ENCODE measurements at regions not wholly inside any gene's neighbourhood (a gene's known extent, or its start where the extent isn't known, plus 50 kb on each side); places are given as distances from the start of the nearest gene placed in this dataset.

- Histone ChIP-seq H3K9me3 (ENCODE audit: insufficient read depth, low read depth, low read length) (no peaks in the 10 kb centered on the region), H3K9ac (ENCODE audit: low read depth, low read length) (no peak overlapping the region), H3K27ac (ENCODE audit: low read length) (no peak overlapping the region), H3K27me3 (ENCODE audit: insufficient read depth, low read length) (no peaks in the 10 kb centered on the region), H3K4me1 (ENCODE audit: insufficient read depth, low read length) (no peaks in the 10 kb centered on the region), H3K36me3 (ENCODE audit: insufficient read depth, low read depth, low read length) (no peaks in the 10 kb centered on the region), H3K4me3 (ENCODE audit: low read length) (no peak overlapping the region)
Observed at GRCh38 chr20:22814471-22815205, 220.5 kb upstream of the SSTR4 start.

- Histone ChIP-seq H3K9me3 (ENCODE audit: insufficient read depth, low read depth, low read length) (no peaks in the 10 kb centered on the region), H3K4me3 (ENCODE audit: low read length) (no peak overlapping the region), H3K27ac (ENCODE audit: low read length) (no peak overlapping the region), H3K9ac (ENCODE audit: low read depth, low read length) (no peak overlapping the region), H3K4me1 (ENCODE audit: insufficient read depth, low read length) (no peaks in the 10 kb centered on the region), H3K27me3 (ENCODE audit: insufficient read depth, low read length) (no peaks in the 10 kb centered on the region), H3K36me3 (ENCODE audit: insufficient read depth, low read depth, low read length) (no peaks in the 10 kb centered on the region)
Observed at GRCh38 chr20:22815206-22815551, 219.9 kb upstream of the SSTR4 start.

GRCh38 chr20:22815603-22816315 is 219.4 kb upstream of the SSTR4 start:
- Histone ChIP-seq H3K4me3 (ENCODE audit: low read length) (no peak overlapping the region), H3K9ac (ENCODE audit: low read depth, low read length) (no peak overlapping the region), H3K36me3 (ENCODE audit: insufficient read depth, low read depth, low read length) (no peaks in the 10 kb centered on the region), H3K9me3 (ENCODE audit: insufficient read depth, low read depth, low read length) (no peaks in the 10 kb centered on the region), H3K27me3 (ENCODE audit: insufficient read depth, low read length) (no peaks in the 10 kb centered on the region), H3K27ac (ENCODE audit: low read length) (no peak overlapping the region), H3K4me1 (ENCODE audit: insufficient read depth, low read length) (no peaks in the 10 kb centered on the region)

- Histone ChIP-seq H3K27me3 (ENCODE audit: insufficient read depth, low read length) (no peaks in the 10 kb centered on the region), H3K4me3 (ENCODE audit: low read length) (no peak overlapping the region), H3K9ac (ENCODE audit: low read depth, low read length) (no peak overlapping the region), H3K9me3 (ENCODE audit: insufficient read depth, low read depth, low read length) (no peaks in the 10 kb centered on the region), H3K36me3 (ENCODE audit: insufficient read depth, low read depth, low read length) (no peaks in the 10 kb centered on the region), H3K4me1 (ENCODE audit: insufficient read depth, low read length) (no peaks in the 10 kb centered on the region), H3K27ac (ENCODE audit: low read length) (no peak overlapping the region)
Observed at GRCh38 chr20:22818636-22819035, 216.5 kb upstream of the SSTR4 start.

GRCh38 chr20:22819112-22819511 is 216.0 kb upstream of the SSTR4 start:
- no peak overlapping the region for H3K27ac ChIP-seq (ENCODE audit: low read length)
- H3K9me3 ChIP-seq (ENCODE audit: insufficient read depth, low read depth, low read length), result no peaks in the 10 kb centered on the region
- no peaks in the 10 kb centered on the region for H3K4me1 ChIP-seq (ENCODE audit: insufficient read depth, low read length)
- H3K27me3 ChIP-seq (ENCODE audit: insufficient read depth, low read length), result no peaks in the 10 kb centered on the region
- no peak overlapping the region for H3K9ac ChIP-seq (ENCODE audit: low read depth, low read length)
- no peaks in the 10 kb centered on the region for H3K36me3 ChIP-seq (ENCODE audit: insufficient read depth, low read depth, low read length)
- no peak overlapping the region for H3K4me3 ChIP-seq (ENCODE audit: low read length)

GRCh38 chr20:22819784-22820183 is 215.3 kb upstream of the SSTR4 start:
- Histone ChIP-seq H3K9me3 (ENCODE audit: insufficient read depth, low read depth, low read length) (no peaks in the 10 kb centered on the region), H3K9ac (ENCODE audit: low read depth, low read length) (no peak overlapping the region), H3K36me3 (ENCODE audit: insufficient read depth, low read depth, low read length) (no peaks in the 10 kb centered on the region), H3K27me3 (ENCODE audit: insufficient read depth, low read length) (no peaks in the 10 kb centered on the region), H3K4me3 (ENCODE audit: low read length) (no peak overlapping the region), H3K4me1 (ENCODE audit: insufficient read depth, low read length) (no peaks in the 10 kb centered on the region), H3K27ac (ENCODE audit: low read length) (no peak overlapping the region)

GRCh38 chr20:22821081-22821727 is 213.9 kb upstream of the SSTR4 start:
- no peak overlapping the region for H3K4me3 ChIP-seq (ENCODE audit: low read length)
- H3K27me3 ChIP-seq (ENCODE audit: insufficient read depth, low read length), result no peaks in the 10 kb centered on the region
- no peaks in the 10 kb centered on the region for H3K36me3 ChIP-seq (ENCODE audit: insufficient read depth, low read depth, low read length)
- H3K4me1 ChIP-seq (ENCODE audit: insufficient read depth, low read length), result no peaks in the 10 kb centered on the region
- H3K9ac ChIP-seq (ENCODE audit: low read depth, low read length), result no peak overlapping the region
- H3K9me3 ChIP-seq (ENCODE audit: insufficient read depth, low read depth, low read length), result no peaks in the 10 kb centered on the region
- H3K27ac ChIP-seq (ENCODE audit: low read length), result no peak overlapping the region

GRCh38 chr20:22821796-22822195 is 213.3 kb upstream of the SSTR4 start:
- Histone ChIP-seq H3K27me3 (ENCODE audit: insufficient read depth, low read length) (no peaks in the 10 kb centered on the region), H3K9ac (ENCODE audit: low read depth, low read length) (no peak overlapping the region), H3K27ac (ENCODE audit: low read length) (no peak overlapping the region), H3K9me3 (ENCODE audit: insufficient read depth, low read depth, low read length) (no peaks in the 10 kb centered on the region), H3K4me1 (ENCODE audit: insufficient read depth, low read length) (no peaks in the 10 kb centered on the region), H3K36me3 (ENCODE audit: insufficient read depth, low read depth, low read length) (no peaks in the 10 kb centered on the region), H3K4me3 (ENCODE audit: low read length) (no peak overlapping the region)

- Histone ChIP-seq H3K4me3 (ENCODE audit: low read length) (no peak overlapping the region), H3K9ac (ENCODE audit: low read depth, low read length) (no peak overlapping the region), H3K27ac (ENCODE audit: low read length) (no peak overlapping the region), H3K36me3 (ENCODE audit: insufficient read depth, low read depth, low read length) (no peaks in the 10 kb centered on the region), H3K9me3 (ENCODE audit: insufficient read depth, low read depth, low read length) (no peaks in the 10 kb centered on the region), H3K27me3 (ENCODE audit: insufficient read depth, low read length) (no peaks in the 10 kb centered on the region), H3K4me1 (ENCODE audit: insufficient read depth, low read length) (no peaks in the 10 kb centered on the region)
Observed at GRCh38 chr20:22823119-22823518, 212.0 kb upstream of the SSTR4 start.

- H3K27me3 ChIP-seq (ENCODE audit: insufficient read depth, low read length), result no peaks in the 10 kb centered on the region
- H3K27ac ChIP-seq (ENCODE audit: low read length), result no peak overlapping the region
- no peaks in the 10 kb centered on the region for H3K9me3 ChIP-seq (ENCODE audit: insufficient read depth, low read depth, low read length)
- H3K36me3 ChIP-seq (ENCODE audit: insufficient read depth, low read depth, low read length), result no peaks in the 10 kb centered on the region
- H3K4me1 ChIP-seq (ENCODE audit: insufficient read depth, low read length), result no peaks in the 10 kb centered on the region
- H3K9ac ChIP-seq (ENCODE audit: low read depth, low read length), result no peak overlapping the region
- no peak overlapping the region for H3K4me3 ChIP-seq (ENCODE audit: low read length)
Observed at GRCh38 chr20:22824077-22824476, 211.0 kb upstream of the SSTR4 start.

- no peaks in the 10 kb centered on the region for H3K27me3 ChIP-seq (ENCODE audit: insufficient read depth, low read length)
- H3K36me3 ChIP-seq (ENCODE audit: insufficient read depth, low read depth, low read length), result no peaks in the 10 kb centered on the region
- H3K4me3 ChIP-seq (ENCODE audit: low read length), result no peak overlapping the region
- H3K9ac ChIP-seq (ENCODE audit: low read depth, low read length), result no peak overlapping the region
- H3K4me1 ChIP-seq (ENCODE audit: insufficient read depth, low read length), result no peaks in the 10 kb centered on the region
- H3K9me3 ChIP-seq (ENCODE audit: insufficient read depth, low read depth, low read length), result no peaks in the 10 kb centered on the region
- no peak overlapping the region for H3K27ac ChIP-seq (ENCODE audit: low read length)
Observed at GRCh38 chr20:22825076-22825475, 210.0 kb upstream of the SSTR4 start.

- Histone ChIP-seq H3K9me3 (ENCODE audit: insufficient read depth, low read depth, low read length) (no peaks in the 10 kb centered on the region), H3K27ac (ENCODE audit: low read length) (no peak overlapping the region), H3K4me3 (ENCODE audit: low read length) (no peak overlapping the region), H3K4me1 (ENCODE audit: insufficient read depth, low read length) (no peaks in the 10 kb centered on the region), H3K36me3 (ENCODE audit: insufficient read depth, low read depth, low read length) (no peaks in the 10 kb centered on the region), H3K27me3 (ENCODE audit: insufficient read depth, low read length) (no peaks in the 10 kb centered on the region), H3K9ac (ENCODE audit: low read depth, low read length) (no peak overlapping the region)
Observed at GRCh38 chr20:22825546-22825945, 209.6 kb upstream of the SSTR4 start.

Data from iPS-20b (cell line).